Adrenal gland (tissue), 9 donors: ENCODE measurements at regions not wholly inside any gene's neighbourhood (a gene's known extent, or its start where the extent isn't known, plus 50 kb on each side); places are given as distances from the start of the nearest gene placed in this dataset.

Source experiments
- DNase-seq, 7 donors: peaks; one replicate each; pipeline ENCODE4 v3.0.0-alpha.2; 2019 to 2020
- H3K27ac ChIP-seq, 5 donors: fragments of 200-600 bp; sonication (generic) in 4 of 5; 1 replicate in 3 of 5; 2 replicates in 2 of 5; pipeline versions ENCODE4 v1.5.1 to v1.8.0; 2016 to 2020; ENCODE audit warnings: mild to moderate bottlenecking in 1 of 5
- H3K27me3 ChIP-seq: fragments of 200-600 bp; 2 replicates; pipeline ENCODE4 v1.8.0; 2021
- H3K36me3 ChIP-seq, 2 donors: fragments of 200-600 bp; replicated peaks in 1 of 2; 1 replicate in 1 of 2; 2 replicates in 1 of 2; pipeline versions ENCODE4 v1.5.1 to v1.8.0; 2018 to 2022
- H3K4me1 ChIP-seq, 2 donors: fragments of 200-600 bp; replicated peaks in 1 of 2; 1 replicate in 1 of 2; 2 replicates in 1 of 2; pipeline versions ENCODE4 v1.5.1 to v1.8.0; 2018 to 2021
- H3K4me3 ChIP-seq, 4 donors: fragments of 200-600 bp; sonication (generic) in 3 of 4; one replicate each; pipeline ENCODE4 v1.5.1; 2016 to 2018
- H3K9me3 ChIP-seq, 3 donors: fragments of 200-600 bp; sonication (generic) in 1 of 3; replicated peaks in 1 of 3; 1 replicate in 2 of 3; 2 replicates in 1 of 3; pipeline versions ENCODE4 v1.5.1 to v1.8.0; 2016 to 2021
- CTCF ChIP-seq, 6 experiments: fragments of 450-650 bp in 4 of 6; fragments of 200-600 bp in 2 of 6; sonication (generic) in 1 of 6; IDR thresholded peaks; 1 replicate in 5 of 6; 2 replicates in 1 of 6; pipeline versions ENCODE4 v1.5.1 to v1.8.0; 2016 to 2021; ENCODE audit warnings: antibody characterized with exemption in 6 of 6, mild to moderate bottlenecking in 2 of 6, moderate library complexity in 1 of 6
- POLR2A ChIP-seq, 2 donors: fragments of 450-650 bp; IDR thresholded peaks; one replicate each; pipeline ENCODE4 v1.6.1; 2017; ENCODE audit warnings: antibody characterized with exemption in 2 of 2, mild to moderate bottlenecking in 2 of 2, moderate library complexity in 1 of 2
- WGBS, 4 donors: extraction: QIAGEN DNeasy Blood & Tissue Kit in 2 of 4; methylation state at CpG; one replicate each; pipeline versions ENCODE4 v1.1.5 to v1.1.7; 2013 to 2017; 5-methylcytosine and 5-hydroxymethylcytosine counted together
- intact Hi-C, 2 donors: fragments of 100-400 bp; cut with DNase I; formaldehyde crosslinking; loops; one replicate each; pipeline versions ENCODE4 v1.14.1 to v1.15.0; 2022 to 2023
- donor health status: healthy with polysubstance abuse.
- donor health status: Bipolar disorder and iron deficiency.
- donor health status: DM: yes; HTN: yes; CAD: no.
- donor health status: DM: no; HTN: no; CAD: no.
- donor health status: DM: no; HTN: no; CAD: no.

GRCh38 chr1:166253076-166253779 is 86.4 kb upstream of the FAM78B start:
- Histone ChIP-seq H3K36me3 (no peaks in the 10 kb centered on the region), H3K4me3 (no peak overlapping the region), H3K27ac (no peak overlapping the region), H3K4me1 (no peaks in the 10 kb centered on the region), H3K27me3 (no peaks in the 10 kb centered on the region), H3K9me3 (no peaks in the 10 kb centered on the region)
- TF ChIP-seq CTCF (IDR thresholded peaks at IDR 0.05) (no peak), POLR2A (IDR thresholded peaks at IDR 0.05) (no peak)
- no peak for DNase-seq
- intact Hi-C loops = no loop called here

- Histone ChIP-seq H3K9me3 (peaks cover 0 to 5% (median 0%) of the 10 kb centered on the region in 3 donors), H3K27me3 (no peaks in the 10 kb centered on the region), H3K27ac (no peak overlapping the region), H3K4me3 (no peak overlapping the region), H3K4me1 (no peaks in the 10 kb centered on the region), H3K36me3 (no peaks in the 10 kb centered on the region)
- no peak for TF ChIP-seq POLR2A (IDR thresholded peaks at IDR 0.05)
- no peak for TF ChIP-seq CTCF (IDR thresholded peaks at IDR 0.05)
- intact Hi-C loops = no loop called here
- no peak for DNase-seq
- 50 to 75% (median 74%) methylated on average over 1 to 3 of the region's 3 CpGs for WGBS, 4 donors
Observed at GRCh38 chr1:166258017-166258416, 91.2 kb upstream of the FAM78B start.

GRCh38 chr1:166261511-166261910 is 94.7 kb upstream of the FAM78B start:
- H3K27me3 ChIP-seq = no peaks in the 10 kb centered on the region
- no peaks in the 10 kb centered on the region for H3K36me3 ChIP-seq
- TF ChIP-seq CTCF (IDR thresholded peaks at IDR 0.05) = no peak
- TF ChIP-seq POLR2A (IDR thresholded peaks at IDR 0.05) = no peak
- H3K27ac ChIP-seq = no peak overlapping the region
- no peak overlapping the region for H3K4me3 ChIP-seq
- H3K4me1 ChIP-seq = no peaks in the 10 kb centered on the region
- H3K9me3 ChIP-seq = peaks cover 0 to 5% (median 0%) of the 10 kb centered on the region in 3 donors
- no peak for DNase-seq
- 66 to 81% (median 71%) methylated on average over 3 of the region's 3 CpGs for WGBS, 4 donors
- intact Hi-C loops = no loop called here

- no peaks in the 10 kb centered on the region for H3K4me1 ChIP-seq
- intact Hi-C loops = no loop called here
- H3K27ac ChIP-seq = no peak overlapping the region
- no peak for TF ChIP-seq POLR2A (IDR thresholded peaks at IDR 0.05)
- no peak for TF ChIP-seq CTCF (IDR thresholded peaks at IDR 0.05)
- no peak overlapping the region for H3K4me3 ChIP-seq
- DNase-seq = no peak
- H3K9me3 ChIP-seq = no peaks in the 10 kb centered on the region
- no peaks in the 10 kb centered on the region for H3K36me3 ChIP-seq
- no peaks in the 10 kb centered on the region for H3K27me3 ChIP-seq
- WGBS, 4 donors = 51 to 71% (median 61%) methylated on average over 2 of the region's 2 CpGs
Observed at GRCh38 chr1:166270476-166271150, 103.8 kb upstream of the FAM78B start.
